HuH-7.5 (cell line): ENCODE measurements at regions not wholly inside any gene's neighbourhood (a gene's known extent, or its start where the extent isn't known, plus 50 kb on each side); places are given as distances from the start of the nearest gene placed in this dataset.
"Not testable (repeated sequence)": the region's sequence is repeated elsewhere in the genome, so short reads cannot be mapped to it uniquely, and the experiment has no call there.

Experiments
- DNase-seq: peaks from one replicate; pipeline ENCODE4 v3.0.0; 2011; ENCODE audit warnings: low spot score

GRCh38 chr14:80298491-80299017 lies 87.2 kb upstream of the DIO2 start:
- DNase-seq, result no peak

DNA sequence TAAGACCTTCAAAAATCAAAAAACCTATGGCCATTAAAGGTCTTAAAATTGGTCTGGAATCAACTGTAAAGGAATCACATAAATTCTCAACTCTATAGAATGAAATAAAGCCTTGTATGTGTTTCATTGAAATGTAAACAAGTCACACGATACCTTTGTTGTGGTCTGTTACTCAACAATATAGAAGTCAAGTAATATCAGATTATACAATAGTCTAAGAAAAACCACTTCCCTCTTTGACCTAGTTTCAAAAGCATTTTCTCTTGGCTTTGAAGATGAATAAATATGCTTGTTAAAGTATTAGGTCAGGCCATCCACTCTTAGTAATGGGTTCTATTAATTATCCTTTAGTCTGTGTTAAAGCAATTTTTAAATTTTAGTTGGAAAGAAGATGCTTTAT lies 79.8 kb upstream of the DIO2 start:
- DNase-seq, result no peak

- not testable (repeated sequence) for DNase-seq
These were observed 75.4 kb upstream of the DIO2 start for GRCh38 chr14:80286744-80287143.

DNA sequence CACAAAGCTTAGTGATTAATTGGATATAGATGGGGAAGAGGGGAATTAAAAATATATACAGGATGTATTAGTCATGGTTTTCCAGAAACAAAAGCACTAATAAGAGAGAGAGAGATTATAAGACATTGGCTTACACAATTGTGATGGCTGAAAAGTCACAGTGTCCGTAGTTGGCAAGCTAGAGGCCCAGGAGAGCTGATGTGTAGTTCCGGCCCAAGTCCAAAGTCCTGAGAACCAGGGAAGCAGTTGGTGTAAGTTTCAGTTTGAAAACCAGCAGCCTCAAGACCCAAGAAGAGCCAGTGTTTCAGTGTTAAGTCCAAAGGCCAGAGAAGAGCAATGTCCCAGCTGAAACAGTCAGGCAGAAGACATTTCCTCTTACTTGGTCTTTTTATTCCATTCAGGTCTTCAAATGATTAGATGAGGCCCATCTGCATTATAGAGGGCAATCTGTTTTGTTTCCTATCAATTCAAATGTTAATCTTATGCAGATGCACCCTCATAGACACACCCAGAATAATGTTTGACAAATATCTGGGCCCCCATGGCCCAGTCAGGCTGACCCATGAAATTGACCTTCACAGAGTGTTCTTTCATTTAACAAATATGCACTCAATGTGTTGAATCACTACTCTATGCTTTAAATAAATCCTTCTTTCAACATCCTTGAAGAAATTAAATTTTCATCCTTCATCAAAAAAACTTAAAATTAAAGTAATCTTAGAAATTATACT lies 67.2 kb upstream of the DIO2 start:
- no peak for DNase-seq

DNA sequence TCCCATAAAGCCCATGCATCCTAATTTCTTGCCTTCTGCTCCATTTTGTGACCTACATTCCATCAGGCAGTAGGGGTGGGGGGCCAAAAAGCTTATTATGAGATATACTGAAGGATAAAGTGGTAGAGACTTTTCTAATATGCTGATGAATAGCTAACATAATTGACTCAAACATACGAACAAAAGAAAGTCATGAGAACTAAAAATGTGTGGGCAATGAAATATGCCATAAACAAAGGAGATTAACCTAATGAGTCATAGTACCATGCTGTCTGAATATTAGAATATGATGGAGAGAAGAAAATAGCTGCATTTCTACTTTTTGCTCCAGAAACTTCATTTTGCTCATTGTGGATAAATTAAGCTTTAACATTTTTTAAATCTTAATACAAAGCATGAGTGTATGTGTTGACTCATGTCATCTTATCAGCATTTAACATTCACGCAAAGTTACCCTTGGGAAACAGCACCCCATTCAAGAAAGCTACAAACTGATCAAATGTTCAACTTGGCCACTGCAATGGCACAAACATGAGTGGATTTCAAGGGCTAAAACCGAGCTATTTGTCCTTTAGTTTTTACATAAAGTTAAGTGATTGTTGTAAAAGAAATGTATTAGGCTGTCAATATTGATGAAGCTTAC lies 64.0 kb upstream of the DIO2 start:
- DNase-seq, result no peak

GRCh38 chr14:80274310-80274709 lies 63.0 kb upstream of the DIO2 start:
- DNase-seq, result not testable (repeated sequence)

DNA sequence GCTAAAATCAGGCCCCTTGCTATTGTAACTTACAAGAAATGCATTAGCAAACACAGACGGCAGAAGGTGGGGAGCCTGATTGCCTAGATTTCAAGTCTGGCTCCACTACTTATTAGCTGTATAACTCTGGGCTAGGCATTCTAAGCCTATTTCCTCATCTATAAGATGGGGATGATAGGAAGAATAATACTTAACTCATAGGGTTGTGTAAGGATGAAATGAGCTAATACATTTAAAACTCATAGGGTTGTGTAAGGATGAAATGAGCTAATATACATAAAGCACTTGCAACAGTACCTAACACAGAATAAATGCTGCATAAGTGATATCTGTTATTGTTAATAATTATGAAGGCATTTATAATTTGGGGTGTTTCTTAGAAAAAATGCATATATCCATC lies 60.1 kb upstream of the DIO2 start:
- DNase-seq, result no peak

DNA sequence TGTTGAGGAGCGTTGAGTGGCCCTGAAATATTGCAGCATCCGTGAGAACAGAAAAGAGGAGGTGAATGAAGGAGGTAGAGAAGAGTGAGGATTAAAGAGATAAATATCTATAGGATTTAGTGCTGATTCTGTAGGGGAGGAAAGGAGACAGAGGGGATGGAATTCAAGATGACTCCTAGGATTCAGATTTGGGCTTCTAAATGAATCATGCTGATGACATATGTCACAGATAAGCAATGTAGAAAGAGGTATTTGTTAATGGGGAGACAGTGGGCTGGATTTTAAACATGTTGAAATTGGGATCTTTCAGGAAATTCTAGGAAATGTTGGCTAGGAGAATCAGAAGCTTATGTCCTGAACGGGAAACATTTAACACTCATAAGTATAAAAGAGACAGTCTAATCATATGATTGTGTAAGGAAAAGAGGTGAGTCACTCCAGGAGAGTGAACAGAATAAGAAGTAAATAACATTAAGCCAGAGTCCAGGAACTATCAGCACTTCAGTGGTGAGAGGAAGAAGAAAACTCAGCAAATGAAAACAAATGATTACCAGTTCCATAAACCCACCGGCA lies 58.1 kb upstream of the DIO2 start:
- no peak for DNase-seq

GRCh38 chr14:80266930-80267329 lies 55.6 kb upstream of the DIO2 start:
- DNase-seq, result no peak

DNA sequence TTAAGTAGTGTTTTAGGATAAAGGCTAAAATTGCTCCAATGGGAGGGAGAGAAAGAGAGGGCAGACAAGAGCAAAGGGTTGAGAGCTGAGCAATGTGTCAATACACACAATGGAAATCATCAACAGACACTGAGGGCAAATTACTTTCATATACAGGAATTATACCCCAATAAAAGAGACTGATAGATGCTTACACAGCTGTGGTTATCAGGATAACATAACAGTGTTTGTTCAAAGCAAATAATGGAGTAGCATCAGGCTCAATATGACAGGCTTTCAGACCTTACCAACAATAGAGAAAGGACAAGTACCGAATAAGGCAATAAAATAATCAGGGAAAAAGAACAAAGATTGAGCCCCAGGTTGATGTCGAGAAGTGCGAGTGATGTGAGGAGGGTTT lies 53.4 kb upstream of the DIO2 start:
- no peak for DNase-seq
